IMR-90 (cell line): ENCODE measurements at regions not wholly inside any gene's neighbourhood (a gene's known extent, or its start where the extent isn't known, plus 50 kb on each side); places are given as distances from the start of the nearest gene placed in this dataset.

Experiments used
- ATAC-seq: fragments of 200-7000 bp; cut with Tn5 transposase; 2 replicates; pipeline ENCODE4 v1.9.1; 2020; ENCODE audit warnings: low read depth, mild to moderate bottlenecking, moderate library complexity
- BruUV-seq: library from RNA; stranded (reverse); fragments of 400-500 nt; replicated peaks from 2 replicates; lab custom pipeline; 2021; lab: Mats Ljungman, UMichigan
- CTCF ChIA-PET: fragments of 300-600 bp; formaldehyde crosslinking; extraction: SDS; loops from one replicate; lab custom pipeline; 2021; ENCODE audit warnings: antibody characterized with exemption; lab: Yijun Ruan, JAX
- POLR2A ChIA-PET: fragments of 300-600 bp; sonication (Branson Sonifier 250); formaldehyde crosslinking; loops from one replicate; lab custom pipeline; 2022; ENCODE audit warnings: antibody characterized with exemption; ENCODE audit not compliant: unreplicated experiment; lab: Charles Lee
- DNase-seq: peaks from one replicate; pipeline ENCODE4 v3.0.0; 2013
- H2AFZ ChIP-seq: replicated peaks from 2 replicates; pipeline ENCODE3; 2013; ENCODE audit warnings: low read length, mild to moderate bottlenecking; ENCODE audit not compliant: poor library complexity
- H2AK5ac ChIP-seq: 2 replicates; pipeline ENCODE4 v1.6.1; 2013; ENCODE audit warnings: low read depth, low read length, inconsistent platforms
- H2AK9ac ChIP-seq: replicated peaks from 2 replicates; pipeline ENCODE3; 2013; ENCODE audit warnings: mild to moderate bottlenecking, low read depth, low read length, moderate library complexity; ENCODE audit not compliant: poor library complexity
- H2BK120ac ChIP-seq: 2 replicates; pipeline ENCODE4 v1.6.1; 2013; ENCODE audit warnings: low read depth, low read length, inconsistent platforms
- H2BK15ac ChIP-seq: 3 replicates; pipeline ENCODE4 v1.6.1; 2013; ENCODE audit warnings: low read depth, low read length, inconsistent platforms
- H2BK20ac ChIP-seq: 2 replicates; pipeline ENCODE4 v1.6.1; 2013; ENCODE audit warnings: low read depth, mild to moderate bottlenecking, inconsistent platforms, low read length, moderate library complexity
- H2BK5ac ChIP-seq: 2 replicates; pipeline ENCODE4 v1.6.1; 2013; ENCODE audit warnings: mild to moderate bottlenecking, low read depth, low read length, inconsistent platforms; ENCODE audit not compliant: poor library complexity, severe bottlenecking
- H3K14ac ChIP-seq: replicated peaks from 2 replicates; pipeline ENCODE4 v1.6.1; 2013; ENCODE audit warnings: low read depth, low read length, inconsistent platforms
- H3K18ac ChIP-seq: 2 replicates; pipeline ENCODE4 v1.6.1; 2013; ENCODE audit warnings: low read depth, low read length, control low read depth
- H3K23ac ChIP-seq: 2 replicates; pipeline ENCODE4 v1.6.1; 2013; ENCODE audit warnings: low read depth, low read length, inconsistent platforms
- H3K27ac ChIP-seq: 2 replicates; pipeline ENCODE4 v1.5.1; 2013; ENCODE audit warnings: mild to moderate bottlenecking, control low read depth, low read length; ENCODE audit not compliant: insufficient read depth
- H3K27me3 ChIP-seq: 2 replicates; pipeline ENCODE4 v1.6.1; 2013; ENCODE audit warnings: low read length; ENCODE audit not compliant: control insufficient read depth, insufficient read depth
- H3K36me3 ChIP-seq: 2 replicates; pipeline ENCODE4 v1.6.1; 2013; ENCODE audit warnings: low read length, mixed read lengths; ENCODE audit not compliant: control insufficient read depth, insufficient read depth
- H3K4ac ChIP-seq: 2 replicates; pipeline ENCODE4 v1.6.1; 2013; ENCODE audit warnings: low read depth, low read length, inconsistent platforms
- H3K4me1 ChIP-seq: 2 replicates; pipeline ENCODE4 v1.6.1; 2013; ENCODE audit warnings: low read length, mixed read lengths; ENCODE audit not compliant: control insufficient read depth, insufficient read depth
- H3K4me2 ChIP-seq: 2 replicates; pipeline ENCODE4 v1.6.1; 2013; ENCODE audit warnings: low read depth, mild to moderate bottlenecking, control low read depth, low read length, moderate library complexity
- H3K4me3 ChIP-seq: 2 replicates; pipeline ENCODE4 v1.5.1; 2013; ENCODE audit warnings: low read depth, mild to moderate bottlenecking, control low read depth, low read length, moderate library complexity; ENCODE audit not compliant: insufficient read depth
- H3K56ac ChIP-seq: 2 replicates; pipeline ENCODE4 v1.6.1; 2013; ENCODE audit warnings: low read length, inconsistent platforms; ENCODE audit not compliant: insufficient read depth; ENCODE audit errors: extremely low read depth
- H3K79me1 ChIP-seq, 2 experiments: 2 replicates each; pipeline ENCODE4 v1.6.1; 2013; ENCODE audit warnings: low read length in 2 of 2, inconsistent platforms in 1 of 2, low read depth in 1 of 2
- H3K9ac ChIP-seq: 2 replicates; pipeline ENCODE4 v1.6.1; 2013; ENCODE audit warnings: low read depth, low read length, control low read depth
- H3K9me1 ChIP-seq: 2 replicates; pipeline ENCODE4 v1.6.1; 2013; ENCODE audit warnings: low read length, inconsistent platforms; ENCODE audit not compliant: insufficient read depth
- H3K9me3 ChIP-seq: 2 replicates; pipeline ENCODE4 v1.6.1; 2013; ENCODE audit warnings: low read length; ENCODE audit not compliant: control insufficient read depth, insufficient read depth
- H4K20me1 ChIP-seq: 2 replicates; pipeline ENCODE4 v1.6.1; 2013; ENCODE audit warnings: low read length, inconsistent platforms; ENCODE audit not compliant: insufficient read depth
- H4K5ac ChIP-seq: 2 replicates; pipeline ENCODE4 v1.6.1; 2013; ENCODE audit warnings: mild to moderate bottlenecking, low read depth, low read length, control low read depth
- H4K8ac ChIP-seq, 2 experiments: 2 replicates each; pipeline ENCODE4 v1.6.1; 2013; ENCODE audit warnings: low read depth in 2 of 2, low read length in 2 of 2, control low read depth in 1 of 2, inconsistent platforms in 1 of 2
- H4K91ac ChIP-seq: 2 replicates; pipeline ENCODE4 v1.6.1; 2013; ENCODE audit warnings: low read depth, low read length, inconsistent platforms; ENCODE audit not compliant: insufficient read depth
- BHLHE40 ChIP-seq: fragments of 150-350 bp; IDR thresholded peaks from 2 replicates; pipeline ENCODE4 v1.6.1; 2016; ENCODE audit warnings: mild to moderate bottlenecking, low read depth, low read length
- CEBPB ChIP-seq: IDR thresholded peaks from 2 replicates; pipeline ENCODE4 v1.6.1; 2012; ENCODE audit warnings: low read depth, low read length, improper control_type of control experiment
- CHD1 ChIP-seq: IDR thresholded peaks from 2 replicates; pipeline ENCODE4 v1.6.1; 2012; ENCODE audit warnings: low read depth, low read length, improper control_type of control experiment
- FOS ChIP-seq: fragments of 150-350 bp; IDR thresholded peaks from 2 replicates; pipeline ENCODE4 v1.6.1; 2016; ENCODE audit warnings: low read depth, low read length
- MAFK ChIP-seq: IDR thresholded peaks from 2 replicates; pipeline ENCODE4 v1.6.1; 2012; ENCODE audit warnings: low read depth, low read length, improper control_type of control experiment
- MAZ ChIP-seq: IDR thresholded peaks from 2 replicates; pipeline ENCODE4 v1.6.1; 2012; ENCODE audit warnings: low read depth, mild to moderate bottlenecking, low read length, improper control_type of control experiment, moderate library complexity, borderline replicate concordance
- MXI1 ChIP-seq: IDR thresholded peaks from 2 replicates; pipeline ENCODE4 v1.6.1; 2012; ENCODE audit warnings: low read depth, mild to moderate bottlenecking, low read length, moderate library complexity, borderline replicate concordance
- NFE2L2 ChIP-seq: fragments of 150-350 bp; IDR thresholded peaks from 2 replicates; pipeline ENCODE4 v1.6.1; 2016; ENCODE audit warnings: low read depth, mild to moderate bottlenecking, low read length
- POLR2A ChIP-seq: IDR thresholded peaks from 2 replicates; pipeline ENCODE4 v1.6.1; 2012; ENCODE audit warnings: mild to moderate bottlenecking, low read depth, low read length
- RAD21 ChIP-seq: IDR thresholded peaks from 2 replicates; pipeline ENCODE4 v1.6.1; 2012; ENCODE audit warnings: low read length, improper control_type of control experiment
- RCOR1 ChIP-seq: IDR thresholded peaks from 2 replicates; pipeline ENCODE4 v1.6.1; 2012; ENCODE audit warnings: mild to moderate bottlenecking, low read length, improper control_type of control experiment; ENCODE audit not compliant: insufficient replicate concordance
- RFX5 ChIP-seq: IDR thresholded peaks from 2 replicates; pipeline ENCODE4 v1.8.0; 2012; ENCODE audit warnings: low read depth, mild to moderate bottlenecking, low read length, moderate library complexity
- SMC3 ChIP-seq: fragments of 150-350 bp; IDR thresholded peaks from 2 replicates; pipeline ENCODE4 v1.6.1; 2016; ENCODE audit warnings: low read depth, mild to moderate bottlenecking, antibody characterized with exemption, low read length, moderate library complexity
- dilution Hi-C: fragments of 300-500 bp; cut with HindIII; formaldehyde crosslinking; loops from one replicate; pipeline ENCODE4 v1.14.3; 2018; ENCODE audit warnings: low sequenced_read_pairs; ENCODE audit not compliant: unreplicated experiment
- in situ Hi-C: fragments of 300-500 bp; cut with MboI; formaldehyde crosslinking; loops from 3 replicates; pipeline ENCODE4 v1.14.3; 2019; ENCODE audit warnings: low sequenced_read_pairs, inconsistent platforms, mixed read lengths
- intact Hi-C: fragments of 100-400 bp; cut with micrococcal nuclease; formaldehyde crosslinking; loops from 2 replicates; pipeline ENCODE4 v1.10.0; 2022
- TF ChIP-seq, protein P1 (sequence below): fragments of 150-350 bp; IDR thresholded peaks from 2 replicates; pipeline ENCODE4 v1.6.1; 2016; ENCODE audit warnings: low read depth, mild to moderate bottlenecking, low read length, moderate library complexity, borderline replicate concordance
- TF ChIP-seq, protein P2 (sequence below): conservative IDR thresholded peaks from 2 replicates; pipeline ENCODE4 v1.5.1; 2012; ENCODE audit warnings: mild to moderate bottlenecking, low read depth, low read length, improper control_type of control experiment
- TF ChIP-seq, protein P3 (sequence below): fragments of 150-350 bp; IDR thresholded peaks from 2 replicates; pipeline ENCODE4 v1.6.1; 2017; ENCODE audit warnings: mild to moderate bottlenecking, antibody characterized with exemption, low read length, low read depth

DNA sequence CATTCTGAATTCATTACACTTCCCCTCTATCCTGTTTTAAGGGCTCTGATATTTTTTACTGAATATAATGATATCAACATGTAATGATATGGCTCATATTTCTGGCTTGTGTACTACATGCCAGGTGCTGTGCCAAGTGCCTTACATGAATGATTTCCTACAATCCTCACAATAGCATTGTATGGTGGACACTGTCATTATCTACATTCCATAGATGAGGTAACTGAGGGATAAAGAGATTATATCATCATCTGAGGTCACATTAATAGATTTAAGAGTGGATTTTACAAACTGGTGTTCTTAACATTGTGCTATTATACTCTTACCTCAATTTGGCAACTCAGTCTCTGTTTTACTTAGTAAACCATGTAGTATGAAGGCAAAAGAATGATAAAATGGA lies 502.0 kb downstream of the LIG4 start:
- no peaks in the 10 kb centered on the region for H3K27me3 ChIP-seq
- no peak overlapping the region for H2BK15ac ChIP-seq
- no peaks in the 10 kb centered on the region; the same call in 1 of the 2 replicates for H3K9me1 ChIP-seq
- H2BK120ac ChIP-seq: no peak overlapping the region
- H3K79me1 ChIP-seq: peaks cover 15 to 59% of the 10 kb centered on the region in 2 experiments
- BruUV-seq: no TSS peak
- no peak overlapping the region for H4K5ac ChIP-seq
- no peak overlapping the region for H2AK9ac ChIP-seq
- H3K4me3 ChIP-seq: no peak overlapping the region
- no peaks in the 10 kb centered on the region for H3K36me3 ChIP-seq
- H3K56ac ChIP-seq: no peak overlapping the region
- H3K4me2 ChIP-seq: no peak overlapping the region
- H4K20me1 ChIP-seq: peaks cover 36% of the 10 kb centered on the region
- H4K8ac ChIP-seq: no peak overlapping the region
- no peak overlapping the region for H3K18ac ChIP-seq
- H3K27ac ChIP-seq: no peak overlapping the region
- no peak overlapping the region for H3K9ac ChIP-seq
- intact Hi-C loops (no loop called here), in situ Hi-C loops (no loop called here), dilution Hi-C loops (no loop called here)
- ATAC-seq (no peak), DNase-seq (no peak)
- H3K23ac ChIP-seq: no peak overlapping the region
- H3K4me1 ChIP-seq: peaks cover 2% of the 10 kb centered on the region; the same call in 1 of the 2 replicates
- POLR2A ChIA-PET: no interaction called here
- TF ChIP-seq, protein P1, sequence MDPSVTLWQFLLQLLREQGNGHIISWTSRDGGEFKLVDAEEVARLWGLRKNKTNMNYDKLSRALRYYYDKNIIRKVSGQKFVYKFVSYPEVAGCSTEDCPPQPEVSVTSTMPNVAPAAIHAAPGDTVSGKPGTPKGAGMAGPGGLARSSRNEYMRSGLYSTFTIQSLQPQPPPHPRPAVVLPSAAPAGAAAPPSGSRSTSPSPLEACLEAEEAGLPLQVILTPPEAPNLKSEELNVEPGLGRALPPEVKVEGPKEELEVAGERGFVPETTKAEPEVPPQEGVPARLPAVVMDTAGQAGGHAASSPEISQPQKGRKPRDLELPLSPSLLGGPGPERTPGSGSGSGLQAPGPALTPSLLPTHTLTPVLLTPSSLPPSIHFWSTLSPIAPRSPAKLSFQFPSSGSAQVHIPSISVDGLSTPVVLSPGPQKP: no peak
- TF ChIP-seq MXI1 (no peak), CEBPB (no peak), RFX5 (no peak), RAD21 (no peak), RCOR1 (no peak), CHD1 (no peak), POLR2A (no peak), MAFK (no peak), BHLHE40 (no peak), MAZ (no peak), FOS (no peak), NFE2L2 (no peak), SMC3 (no peak)
- TF ChIP-seq, protein P2, sequence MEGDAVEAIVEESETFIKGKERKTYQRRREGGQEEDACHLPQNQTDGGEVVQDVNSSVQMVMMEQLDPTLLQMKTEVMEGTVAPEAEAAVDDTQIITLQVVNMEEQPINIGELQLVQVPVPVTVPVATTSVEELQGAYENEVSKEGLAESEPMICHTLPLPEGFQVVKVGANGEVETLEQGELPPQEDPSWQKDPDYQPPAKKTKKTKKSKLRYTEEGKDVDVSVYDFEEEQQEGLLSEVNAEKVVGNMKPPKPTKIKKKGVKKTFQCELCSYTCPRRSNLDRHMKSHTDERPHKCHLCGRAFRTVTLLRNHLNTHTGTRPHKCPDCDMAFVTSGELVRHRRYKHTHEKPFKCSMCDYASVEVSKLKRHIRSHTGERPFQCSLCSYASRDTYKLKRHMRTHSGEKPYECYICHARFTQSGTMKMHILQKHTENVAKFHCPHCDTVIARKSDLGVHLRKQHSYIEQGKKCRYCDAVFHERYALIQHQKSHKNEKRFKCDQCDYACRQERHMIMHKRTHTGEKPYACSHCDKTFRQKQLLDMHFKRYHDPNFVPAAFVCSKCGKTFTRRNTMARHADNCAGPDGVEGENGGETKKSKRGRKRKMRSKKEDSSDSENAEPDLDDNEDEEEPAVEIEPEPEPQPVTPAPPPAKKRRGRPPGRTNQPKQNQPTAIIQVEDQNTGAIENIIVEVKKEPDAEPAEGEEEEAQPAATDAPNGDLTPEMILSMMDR: no peak
- TF ChIP-seq, protein P3, sequence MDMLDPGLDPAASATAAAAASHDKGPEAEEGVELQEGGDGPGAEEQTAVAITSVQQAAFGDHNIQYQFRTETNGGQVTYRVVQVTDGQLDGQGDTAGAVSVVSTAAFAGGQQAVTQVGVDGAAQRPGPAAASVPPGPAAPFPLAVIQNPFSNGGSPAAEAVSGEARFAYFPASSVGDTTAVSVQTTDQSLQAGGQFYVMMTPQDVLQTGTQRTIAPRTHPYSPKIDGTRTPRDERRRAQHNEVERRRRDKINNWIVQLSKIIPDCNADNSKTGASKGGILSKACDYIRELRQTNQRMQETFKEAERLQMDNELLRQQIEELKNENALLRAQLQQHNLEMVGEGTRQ: no peak
- H2AK5ac ChIP-seq: no peak overlapping the region
- no peak overlapping the region for H3K14ac ChIP-seq
- no peak overlapping the region for H4K91ac ChIP-seq
- CTCF ChIA-PET: no interaction called here
- H2BK20ac ChIP-seq: no peak overlapping the region
- H3K4ac ChIP-seq: no peak overlapping the region
- H3K9me3 ChIP-seq: no peaks in the 10 kb centered on the region
- H2AFZ ChIP-seq: no peak overlapping the region
- H2BK5ac ChIP-seq: no peak overlapping the region
